Chondrocyte (in vitro differentiated cells): ENCODE measurements at regions not wholly inside any gene's neighbourhood (a gene's known extent, or its start where the extent isn't known, plus 50 kb on each side); places are given as distances from the start of the nearest gene placed in this dataset.

Experiments
- DNase-seq: peaks from one replicate; pipeline ENCODE4 v3.0.0; 2021; ENCODE audit warnings: mixed read lengths, low spot score
- H3K27ac Mint-ChIP-seq: one replicate; pipeline ENCODE4 v1.8.0; 2021; ENCODE audit warnings: mild to moderate bottlenecking, moderate library complexity, mixed read lengths; ENCODE audit not compliant: unreplicated experiment
- H3K27me3 Mint-ChIP-seq: 2 replicates; pipeline ENCODE4 v1.8.0; 2021; ENCODE audit warnings: low read depth, mixed read lengths
- H3K36me3 Mint-ChIP-seq: 2 replicates; pipeline ENCODE4 v1.8.0; 2021; ENCODE audit warnings: low read depth, mixed read lengths
- H3K4me1 Mint-ChIP-seq: 2 replicates; pipeline ENCODE4 v1.8.0; 2021; ENCODE audit warnings: low read depth, mild to moderate bottlenecking, mixed read lengths
- H3K4me3 Mint-ChIP-seq: one replicate; pipeline ENCODE4 v1.8.0; 2021; ENCODE audit warnings: mild to moderate bottlenecking, moderate library complexity, mixed read lengths; ENCODE audit not compliant: unreplicated experiment
- H3K9me3 Mint-ChIP-seq: 2 replicates; pipeline ENCODE4 v1.8.0; 2021; ENCODE audit warnings: low read depth, mixed read lengths
- TF ChIP-seq, protein P1 (sequence below): fragments of 200-600 bp; sonication (generic); IDR thresholded peaks from 2 replicates; pipeline ENCODE4 v1.5.0; 2021; ENCODE audit warnings: antibody characterized with exemption, mild to moderate bottlenecking, moderate library complexity

DNA sequence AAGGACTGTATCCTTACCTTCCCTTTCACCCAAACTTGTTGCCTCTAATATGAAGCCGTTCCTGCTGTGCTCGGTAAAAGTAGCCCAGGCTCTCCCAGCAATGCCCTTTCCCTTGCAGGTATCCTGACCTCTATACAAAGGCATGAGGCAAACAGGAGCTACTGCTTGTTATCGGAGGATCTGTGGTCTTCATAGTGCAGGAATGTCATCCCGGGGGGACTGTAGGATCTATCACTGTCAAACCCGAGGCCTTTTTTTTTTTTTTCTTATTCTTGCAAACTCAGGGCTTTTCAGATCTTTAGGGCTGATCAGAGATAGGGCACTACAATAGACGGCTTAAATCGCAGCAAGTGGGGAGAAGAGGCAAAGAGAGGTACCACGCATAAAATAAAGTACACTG, 1206.6 kb downstream of the TYW1 start:
- Mint-ChIP-seq H3K36me3 (no peaks in the 10 kb centered on the region), H3K27me3 (peaks cover 5% of the 10 kb centered on the region), H3K27ac (no peak overlapping the region), H3K4me3 (no peak overlapping the region), H3K9me3 (no peaks in the 10 kb centered on the region), H3K4me1 (no peaks in the 10 kb centered on the region)
- DNase-seq = peak; percentile 34
- TF ChIP-seq, protein P1, sequence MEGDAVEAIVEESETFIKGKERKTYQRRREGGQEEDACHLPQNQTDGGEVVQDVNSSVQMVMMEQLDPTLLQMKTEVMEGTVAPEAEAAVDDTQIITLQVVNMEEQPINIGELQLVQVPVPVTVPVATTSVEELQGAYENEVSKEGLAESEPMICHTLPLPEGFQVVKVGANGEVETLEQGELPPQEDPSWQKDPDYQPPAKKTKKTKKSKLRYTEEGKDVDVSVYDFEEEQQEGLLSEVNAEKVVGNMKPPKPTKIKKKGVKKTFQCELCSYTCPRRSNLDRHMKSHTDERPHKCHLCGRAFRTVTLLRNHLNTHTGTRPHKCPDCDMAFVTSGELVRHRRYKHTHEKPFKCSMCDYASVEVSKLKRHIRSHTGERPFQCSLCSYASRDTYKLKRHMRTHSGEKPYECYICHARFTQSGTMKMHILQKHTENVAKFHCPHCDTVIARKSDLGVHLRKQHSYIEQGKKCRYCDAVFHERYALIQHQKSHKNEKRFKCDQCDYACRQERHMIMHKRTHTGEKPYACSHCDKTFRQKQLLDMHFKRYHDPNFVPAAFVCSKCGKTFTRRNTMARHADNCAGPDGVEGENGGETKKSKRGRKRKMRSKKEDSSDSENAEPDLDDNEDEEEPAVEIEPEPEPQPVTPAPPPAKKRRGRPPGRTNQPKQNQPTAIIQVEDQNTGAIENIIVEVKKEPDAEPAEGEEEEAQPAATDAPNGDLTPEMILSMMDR = no peak

DNA sequence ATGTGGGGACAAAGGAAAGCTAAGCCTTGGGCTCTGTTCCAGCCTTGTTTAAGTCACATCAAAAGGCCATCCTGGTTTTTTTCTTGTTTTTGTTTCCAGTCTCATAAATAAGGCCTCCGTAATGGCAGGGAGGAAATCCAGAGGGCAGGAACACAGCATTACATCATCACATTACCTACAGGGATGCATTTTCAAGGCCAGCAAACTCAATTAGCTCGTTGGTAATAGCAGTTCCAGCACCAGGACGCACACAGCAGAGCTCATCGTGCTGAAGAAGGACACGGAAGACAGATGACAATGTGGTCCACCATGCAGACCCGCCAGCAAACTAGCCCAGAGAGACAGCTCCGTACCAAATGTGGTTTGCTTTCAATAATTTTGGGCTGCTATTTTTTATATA, 1209.2 kb downstream of the TYW1 start:
- DNase-seq = no peak
- Mint-ChIP-seq H3K27me3 (peaks cover 9% of the 10 kb centered on the region), H3K9me3 (no peaks in the 10 kb centered on the region), H3K36me3 (no peaks in the 10 kb centered on the region), H3K4me3 (no peak overlapping the region), H3K27ac (no peak overlapping the region), H3K4me1 (no peaks in the 10 kb centered on the region)
- TF ChIP-seq, protein P1 = no peak

DNA sequence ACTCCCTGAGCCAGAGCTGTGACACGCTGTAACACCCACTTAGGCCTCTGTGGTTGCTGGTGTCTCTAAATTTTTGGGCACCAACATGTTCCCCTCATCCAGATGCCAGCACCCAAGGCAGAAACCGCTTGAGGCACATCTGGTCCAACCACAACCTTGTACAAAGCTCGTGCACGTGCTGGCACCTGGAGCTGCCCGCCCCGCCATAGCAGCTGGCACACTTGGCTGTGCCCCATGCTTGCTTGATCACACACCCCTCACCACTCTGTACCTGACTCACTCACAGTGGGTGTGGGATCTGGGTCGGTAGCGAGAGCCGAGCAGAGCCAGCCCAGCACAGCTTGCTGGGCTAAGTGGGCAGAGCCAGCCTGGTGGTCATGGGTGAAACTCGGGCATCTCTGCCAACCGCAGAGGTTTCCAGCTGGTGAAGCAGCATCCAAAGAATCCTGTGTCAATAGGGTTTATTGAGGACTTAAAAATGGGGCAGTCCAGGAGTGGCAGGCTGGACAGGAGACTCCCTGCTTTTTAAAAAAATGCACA, 1210.4 kb downstream of the TYW1 start:
- Mint-ChIP-seq H3K36me3 (no peaks in the 10 kb centered on the region), H3K9me3 (no peaks in the 10 kb centered on the region), H3K4me3 (no peak overlapping the region), H3K27ac (no peak overlapping the region), H3K4me1 (no peaks in the 10 kb centered on the region), H3K27me3 (peaks cover 9% of the 10 kb centered on the region)
- no peak for DNase-seq
- TF ChIP-seq, protein P1 = no peak

DNA sequence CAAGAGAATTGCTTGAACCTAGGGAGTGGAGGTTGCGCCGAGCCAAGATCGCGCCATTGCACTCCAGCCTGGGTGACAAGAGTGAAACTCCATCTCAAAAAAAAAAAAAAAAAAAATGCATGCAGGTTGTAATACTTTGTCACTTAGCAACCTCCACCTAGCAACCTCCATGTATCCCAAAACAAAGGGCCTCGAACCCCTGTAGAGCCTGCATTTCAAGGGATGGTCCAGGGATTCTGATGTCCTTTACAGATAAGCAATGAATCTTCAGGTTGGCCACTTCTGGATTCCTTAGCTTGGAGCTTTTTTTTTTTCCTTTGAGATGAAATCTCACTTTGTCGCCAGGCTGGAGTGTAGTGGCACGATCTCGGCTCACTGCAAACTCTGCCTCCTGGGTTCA, 1211.0 kb downstream of the TYW1 start:
- Mint-ChIP-seq H3K4me3 (no peak overlapping the region), H3K27me3 (peaks cover 9% of the 10 kb centered on the region), H3K9me3 (no peaks in the 10 kb centered on the region), H3K36me3 (no peaks in the 10 kb centered on the region), H3K27ac (no peak overlapping the region), H3K4me1 (no peaks in the 10 kb centered on the region)
- TF ChIP-seq, protein P1 = no peak
- no peak for DNase-seq

DNA sequence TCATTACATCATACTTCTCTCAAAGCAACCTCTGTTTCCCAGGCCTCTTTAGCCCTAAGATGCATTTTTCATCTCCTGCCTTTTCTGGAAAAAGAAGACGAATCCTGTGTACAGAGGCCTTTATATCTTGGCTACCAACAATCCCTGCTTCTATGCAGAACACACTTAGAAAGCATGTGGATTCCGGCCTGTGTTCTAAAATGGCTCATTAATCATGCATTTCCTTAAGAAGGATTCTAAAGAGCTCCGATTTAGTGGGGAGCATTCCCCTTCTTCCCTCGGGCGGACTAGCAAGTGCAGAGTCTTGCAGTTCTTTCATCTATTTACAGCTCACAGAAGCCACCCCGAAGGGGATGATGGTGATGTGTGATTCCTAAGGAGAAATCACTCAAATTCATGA, 1212.9 kb downstream of the TYW1 start:
- Mint-ChIP-seq H3K4me3 (no peak overlapping the region), H3K9me3 (peaks cover 4% of the 10 kb centered on the region), H3K36me3 (no peaks in the 10 kb centered on the region), H3K4me1 (no peaks in the 10 kb centered on the region), H3K27ac (no peak overlapping the region), H3K27me3 (peaks cover 7% of the 10 kb centered on the region)
- no peak for DNase-seq
- TF ChIP-seq, protein P1 = no peak
